Ascending aorta (tissue), 2 donors: ENCODE measurements at regions not wholly inside any gene's neighbourhood (a gene's known extent, or its start where the extent isn't known, plus 50 kb on each side); places are given as distances from the start of the nearest gene placed in this dataset.
A peak's percentile ranks its signal among the peaks of the same experiment; 100 is the strongest.

Experiments
- DNase-seq, 2 donors: peaks; one replicate each; pipeline ENCODE4 v3.0.0-alpha.2; 2019; ENCODE audit warnings: low spot score in 2 of 2
- H3K27ac ChIP-seq, 2 donors: fragments of 200-600 bp; sonication (generic); one replicate each; pipeline ENCODE4 v1.5.1; 2016 to 2017; ENCODE audit warnings: mild to moderate bottlenecking in 1 of 2
- H3K27me3 ChIP-seq: fragments of 200-600 bp; sonication (generic); one replicate; pipeline ENCODE4 v1.5.1; 2017
- H3K36me3 ChIP-seq, 2 donors: fragments of 200-600 bp; sonication (generic); one replicate each; pipeline ENCODE4 v1.5.1; 2016
- H3K4me1 ChIP-seq, 2 donors: fragments of 200-600 bp; sonication (generic); one replicate each; pipeline ENCODE4 v1.5.1; 2016 to 2017; ENCODE audit warnings: mild to moderate bottlenecking in 1 of 2
- H3K4me3 ChIP-seq, 2 donors: fragments of 200-600 bp; sonication (generic); one replicate each; pipeline ENCODE4 v1.5.1; 2016 to 2017; ENCODE audit warnings: mild to moderate bottlenecking in 1 of 2
- H3K9me3 ChIP-seq, 2 donors: fragments of 200-600 bp; sonication (generic); one replicate each; pipeline ENCODE4 v1.5.1; 2016
- intact Hi-C: fragments of 100-400 bp; cut with DNase I; formaldehyde crosslinking; loops from one replicate; pipeline ENCODE4 v1.15.1; 2023
- TF ChIP-seq, protein P1 (sequence below), 3 experiments: fragments of 200-600 bp in 2 of 3; fragments of 450-650 bp in 1 of 3; sonication (generic) in 2 of 3; IDR thresholded peaks; one replicate each; pipeline ENCODE4 v1.5.1; 2016 to 2019; ENCODE audit warnings: antibody characterized with exemption in 3 of 3, mild to moderate bottlenecking in 1 of 3, moderate library complexity in 1 of 3

DNA sequence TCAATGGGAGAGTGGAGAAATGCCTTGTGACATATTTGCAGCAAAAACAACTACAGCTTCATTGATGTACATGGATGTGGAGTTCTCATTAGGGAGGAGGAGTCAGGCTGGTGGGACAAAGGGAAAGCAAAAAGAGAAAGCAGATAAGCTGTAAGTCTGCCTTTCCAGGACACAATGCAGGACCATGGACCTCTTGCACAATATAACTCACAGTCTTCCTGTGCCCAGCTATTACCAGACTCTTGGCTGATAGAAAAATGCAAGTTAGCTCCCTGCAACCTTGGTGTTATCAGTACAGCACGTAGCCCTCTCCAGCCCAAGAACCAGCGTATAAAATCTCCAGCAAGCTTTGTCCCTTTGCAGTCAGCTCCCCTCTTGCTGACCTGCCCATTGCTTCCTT, 232.3 kb downstream of the NFATC2 start:
- intact Hi-C loops = no loop called here
- no peaks in the 10 kb centered on the region for H3K27me3 ChIP-seq
- no peak overlapping the region for H3K27ac ChIP-seq
- H3K36me3 ChIP-seq = no peaks in the 10 kb centered on the region
- TF ChIP-seq, protein P1, sequence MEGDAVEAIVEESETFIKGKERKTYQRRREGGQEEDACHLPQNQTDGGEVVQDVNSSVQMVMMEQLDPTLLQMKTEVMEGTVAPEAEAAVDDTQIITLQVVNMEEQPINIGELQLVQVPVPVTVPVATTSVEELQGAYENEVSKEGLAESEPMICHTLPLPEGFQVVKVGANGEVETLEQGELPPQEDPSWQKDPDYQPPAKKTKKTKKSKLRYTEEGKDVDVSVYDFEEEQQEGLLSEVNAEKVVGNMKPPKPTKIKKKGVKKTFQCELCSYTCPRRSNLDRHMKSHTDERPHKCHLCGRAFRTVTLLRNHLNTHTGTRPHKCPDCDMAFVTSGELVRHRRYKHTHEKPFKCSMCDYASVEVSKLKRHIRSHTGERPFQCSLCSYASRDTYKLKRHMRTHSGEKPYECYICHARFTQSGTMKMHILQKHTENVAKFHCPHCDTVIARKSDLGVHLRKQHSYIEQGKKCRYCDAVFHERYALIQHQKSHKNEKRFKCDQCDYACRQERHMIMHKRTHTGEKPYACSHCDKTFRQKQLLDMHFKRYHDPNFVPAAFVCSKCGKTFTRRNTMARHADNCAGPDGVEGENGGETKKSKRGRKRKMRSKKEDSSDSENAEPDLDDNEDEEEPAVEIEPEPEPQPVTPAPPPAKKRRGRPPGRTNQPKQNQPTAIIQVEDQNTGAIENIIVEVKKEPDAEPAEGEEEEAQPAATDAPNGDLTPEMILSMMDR (IDR thresholded peaks at IDR 0.05) = no peak
- no peak overlapping the region for H3K4me3 ChIP-seq
- no peaks in the 10 kb centered on the region for H3K4me1 ChIP-seq
- no peaks in the 10 kb centered on the region for H3K9me3 ChIP-seq
- DNase-seq = no peak

DNA sequence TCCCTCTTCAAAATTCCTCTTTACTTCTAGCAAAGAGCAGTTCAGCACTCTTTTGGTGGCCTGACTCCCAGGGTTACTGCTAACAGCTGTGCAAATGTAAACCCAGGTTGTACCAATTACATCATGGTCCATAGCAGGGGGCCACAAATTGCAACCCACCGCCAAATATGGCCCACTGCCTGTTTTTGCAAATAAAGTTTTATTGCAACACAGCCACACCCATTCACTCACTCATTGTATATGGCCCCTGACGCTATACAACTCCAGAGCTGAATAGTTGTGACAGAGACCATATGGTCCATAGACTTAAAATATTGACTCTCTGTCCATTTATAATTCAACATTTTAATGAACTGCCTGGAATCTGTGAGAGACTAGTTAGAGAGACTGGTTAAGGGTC, 233.4 kb downstream of the NFATC2 start:
- intact Hi-C loops = loop anchor here (5.0 kb wide), 1 partner anchor 517 kb away; no protein-coding TSS in a partner anchor

DNA sequence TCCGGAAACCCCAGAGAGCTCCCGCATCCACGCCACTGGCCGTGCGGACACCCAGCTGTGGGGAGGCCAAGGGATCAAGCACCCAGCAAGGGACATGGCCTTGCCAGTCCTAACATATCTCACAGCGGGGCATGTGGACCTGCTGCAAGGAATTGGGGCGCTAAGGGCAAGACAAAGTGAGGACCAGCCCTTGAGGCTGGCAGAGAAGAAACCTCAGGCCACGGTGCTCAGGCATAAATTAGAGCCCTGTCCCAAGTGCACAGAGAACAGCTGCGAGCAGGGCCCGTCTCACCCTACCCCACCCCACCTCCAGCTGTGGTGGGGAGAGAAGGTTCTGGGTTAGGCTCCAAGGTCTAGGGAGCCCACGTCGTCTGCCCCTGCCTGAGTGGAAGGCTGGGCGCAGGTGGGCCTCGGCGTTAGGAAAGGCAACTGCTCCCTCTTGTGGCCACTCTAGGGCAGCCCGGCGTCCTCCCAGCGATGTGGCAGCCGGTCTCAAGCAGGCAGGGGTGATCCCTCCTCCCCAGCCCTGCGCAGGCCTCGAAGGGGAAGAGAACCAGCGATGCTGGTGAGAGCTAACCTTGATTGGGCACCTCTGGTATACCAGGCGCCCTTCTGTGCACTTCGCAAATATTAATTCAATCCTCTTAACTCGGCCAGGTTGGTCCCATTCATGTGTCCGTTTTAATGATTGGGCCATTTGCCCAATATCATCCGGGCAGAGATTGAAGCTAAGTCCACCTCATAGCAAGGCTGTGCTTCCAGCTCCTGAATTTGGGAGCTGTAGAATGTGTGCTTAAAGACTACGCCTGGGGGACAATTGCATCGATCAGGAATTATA, 235.8 kb downstream of the NFATC2 start:
- intact Hi-C loops = loop anchor here (2.0 to 5.0 kb wide), 2 partner anchors 320 to 514 kb away; no protein-coding TSS in a partner anchor
- H3K27ac ChIP-seq = no peak overlapping the region

More for the DNA sequence above, 233.4 kb downstream of the NFATC2 start:
- Histone ChIP-seq H3K36me3 (no peaks in the 10 kb centered on the region), H3K27me3 (no peaks in the 10 kb centered on the region), H3K9me3 (no peaks in the 10 kb centered on the region), H3K4me1 (no peaks in the 10 kb centered on the region), H3K4me3 (no peak overlapping the region), H3K27ac (no peak overlapping the region)
- TF ChIP-seq, protein P1 (IDR thresholded peaks at IDR 0.05) = no peak
- DNase-seq = no peak

DNA sequence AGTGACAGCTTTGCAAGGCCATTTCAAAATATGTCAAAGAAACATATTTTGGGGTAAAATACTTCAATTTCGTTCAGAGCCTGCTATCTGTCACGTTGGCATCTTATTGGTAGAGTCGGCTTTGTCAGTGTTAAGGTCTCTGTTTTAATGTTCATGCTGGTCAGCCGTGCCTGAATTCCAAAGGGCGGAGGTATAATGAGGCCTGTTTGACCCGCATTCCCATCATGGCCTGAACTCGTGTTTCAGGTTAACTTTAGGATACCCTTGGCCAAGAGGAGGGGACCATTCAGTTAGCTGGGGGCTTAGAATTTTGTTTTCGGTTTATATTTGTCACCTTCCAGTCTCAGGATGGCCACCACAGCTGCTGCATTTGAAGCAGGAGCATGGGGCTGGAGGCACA, 236.4 kb downstream of the NFATC2 start:
- TF ChIP-seq, protein P1 (IDR thresholded peaks at IDR 0.05) = no peak
- intact Hi-C loops = loop anchor here (2.0 to 5.0 kb wide), 2 partner anchors 319 to 514 kb away; no protein-coding TSS in a partner anchor
- H3K36me3 ChIP-seq = no peaks in the 10 kb centered on the region
- H3K4me3 ChIP-seq = no peak overlapping the region
- H3K27me3 ChIP-seq = no peaks in the 10 kb centered on the region
- DNase-seq = no peak
- H3K4me1 ChIP-seq = no peaks in the 10 kb centered on the region
- no peaks in the 10 kb centered on the region for H3K9me3 ChIP-seq
- no peak overlapping the region for H3K27ac ChIP-seq

More for the DNA sequence above, 235.8 kb downstream of the NFATC2 start:
- Histone ChIP-seq H3K36me3 (no peaks in the 10 kb centered on the region), H3K4me3 (no peak overlapping the region), H3K27me3 (no peaks in the 10 kb centered on the region), H3K9me3 (no peaks in the 10 kb centered on the region), H3K4me1 (no peaks in the 10 kb centered on the region)
- DNase-seq = peak in 1 of 2 donors; percentile 79
- TF ChIP-seq, protein P1 (IDR thresholded peaks at IDR 0.05) = peak; percentile 64 to 91 (median 82)

DNA sequence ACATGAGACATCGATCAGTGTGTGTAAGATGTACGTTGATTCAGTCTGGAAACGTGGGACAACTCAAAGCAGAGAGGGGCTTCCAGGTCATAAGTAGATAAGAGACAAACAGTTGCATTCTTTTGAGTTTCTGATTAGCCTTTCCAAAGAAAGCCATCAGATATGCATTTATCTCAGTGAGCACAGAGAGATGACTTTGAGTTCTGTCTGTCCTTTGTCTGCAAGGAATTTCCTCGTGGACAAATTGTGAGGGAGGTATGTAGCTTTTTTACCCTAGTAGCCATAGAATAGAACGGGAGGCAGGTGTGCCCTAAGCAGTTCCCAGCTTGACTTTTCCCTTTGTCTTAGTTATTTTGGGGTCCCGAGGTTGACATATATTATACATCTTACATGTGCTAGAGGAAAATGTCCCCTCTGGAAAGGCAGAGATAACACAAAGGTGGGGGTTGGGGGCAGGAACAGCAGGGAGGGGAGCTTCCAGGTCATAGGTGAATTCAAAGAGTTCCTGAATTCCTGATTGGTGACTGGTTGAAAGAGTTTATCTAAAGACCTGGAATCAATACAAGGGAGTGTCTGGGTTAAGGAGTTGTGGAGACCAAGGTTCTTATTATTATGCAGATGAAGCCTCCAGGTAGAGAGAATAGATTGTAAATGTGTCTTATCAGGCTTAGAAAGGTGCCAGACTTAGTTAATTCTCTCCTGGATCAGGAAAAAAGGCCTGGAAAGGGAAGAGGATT, 237.0 kb downstream of the NFATC2 start:
- intact Hi-C loops = loop anchor here (2.0 to 5.0 kb wide), 2 partner anchors 319 to 513 kb away; no protein-coding TSS in a partner anchor
- Histone ChIP-seq H3K4me3 (no peak overlapping the region), H3K36me3 (no peaks in the 10 kb centered on the region), H3K4me1 (no peaks in the 10 kb centered on the region), H3K27me3 (no peaks in the 10 kb centered on the region), H3K27ac (no peak overlapping the region), H3K9me3 (no peaks in the 10 kb centered on the region)
- TF ChIP-seq, protein P1 (IDR thresholded peaks at IDR 0.05) = no peak
- no peak for DNase-seq
